BJ (cell line): ENCODE measurements at regions not wholly inside any gene's neighbourhood (a gene's known extent, or its start where the extent isn't known, plus 50 kb on each side); places are given as distances from the start of the nearest gene placed in this dataset.

ENCODE experiments used
- CTCF ChIA-PET: fragments of 350-600 bp; formaldehyde crosslinking; extraction: SDS; loops from one replicate; lab custom pipeline; 2021; ENCODE audit warnings: antibody characterized with exemption, inconsistent platforms; lab: Yijun Ruan, JAX
- POLR2A ChIA-PET: fragments of 300-600 bp; sonication (Branson Sonifier 250); formaldehyde crosslinking; extraction: SDS; loops from one replicate; lab custom pipeline; 2021; ENCODE audit warnings: antibody characterized with exemption; lab: Charles Lee
- DNase-seq: peaks from one replicate; pipeline ENCODE4 v3.0.0-alpha.2; 2011; ENCODE audit warnings: low read depth
- H3K27me3 ChIP-seq: 2 replicates; pipeline ENCODE4 v1.6.0; 2011; ENCODE audit warnings: low read length; ENCODE audit not compliant: control insufficient read depth, insufficient read depth
- H3K36me3 ChIP-seq: 2 replicates; pipeline ENCODE4 v1.5.1; 2011; ENCODE audit warnings: low read length; ENCODE audit not compliant: control insufficient read depth, insufficient read depth
- H3K4me3 ChIP-seq: 2 replicates; pipeline ENCODE4 v1.5.1; 2011; ENCODE audit warnings: low read depth, mild to moderate bottlenecking, control low read depth, low read length
- CTCF ChIP-seq: IDR thresholded peaks from 2 replicates; pipeline ENCODE4 v1.5.1; 2011; ENCODE audit warnings: low read depth, mild to moderate bottlenecking, control low read depth, inconsistent platforms, low read length, moderate library complexity; ENCODE audit not compliant: insufficient read depth

GRCh38 chr21:31599013-31599412 is 60.5 kb upstream of the SOD1 start:
- CTCF ChIA-PET = interaction anchor here (0.8 kb wide), 1 partner anchor 13 kb away, joined by 3 read pairs; no protein-coding TSS in a partner anchor
- no peak for TF ChIP-seq CTCF
- DNase-seq = no peak
- POLR2A ChIA-PET = no interaction called here
- no peak overlapping the region for H3K4me3 ChIP-seq
- H3K27me3 ChIP-seq = no peaks in the 10 kb centered on the region
- H3K36me3 ChIP-seq = no peaks in the 10 kb centered on the region

DNA sequence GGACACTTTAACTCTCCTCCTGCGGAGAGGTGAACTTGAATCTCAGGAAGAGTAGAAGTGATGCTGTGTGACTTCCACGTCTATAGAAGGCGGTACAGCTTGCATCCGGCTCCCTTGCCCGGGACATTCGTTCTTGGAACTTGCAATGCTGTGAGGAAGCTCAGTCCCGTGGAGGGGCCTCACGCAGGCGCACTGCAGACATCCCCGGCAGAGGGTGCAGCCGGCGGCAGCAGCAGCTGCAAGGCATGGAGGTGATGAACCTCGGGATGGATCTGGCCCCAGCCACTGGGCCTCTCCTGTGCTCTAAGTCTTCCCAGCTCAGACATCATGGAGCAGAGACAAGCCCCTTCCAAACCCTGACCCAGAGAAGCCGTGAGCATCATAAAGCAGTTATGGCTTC is 61.8 kb upstream of the SOD1 start:
- H3K27me3 ChIP-seq = no peaks in the 10 kb centered on the region
- H3K36me3 ChIP-seq = no peaks in the 10 kb centered on the region
- no peak overlapping the region for H3K4me3 ChIP-seq
- no peak for TF ChIP-seq CTCF
- CTCF ChIA-PET = no interaction called here
- POLR2A ChIA-PET = no interaction called here
- no peak for DNase-seq

DNA sequence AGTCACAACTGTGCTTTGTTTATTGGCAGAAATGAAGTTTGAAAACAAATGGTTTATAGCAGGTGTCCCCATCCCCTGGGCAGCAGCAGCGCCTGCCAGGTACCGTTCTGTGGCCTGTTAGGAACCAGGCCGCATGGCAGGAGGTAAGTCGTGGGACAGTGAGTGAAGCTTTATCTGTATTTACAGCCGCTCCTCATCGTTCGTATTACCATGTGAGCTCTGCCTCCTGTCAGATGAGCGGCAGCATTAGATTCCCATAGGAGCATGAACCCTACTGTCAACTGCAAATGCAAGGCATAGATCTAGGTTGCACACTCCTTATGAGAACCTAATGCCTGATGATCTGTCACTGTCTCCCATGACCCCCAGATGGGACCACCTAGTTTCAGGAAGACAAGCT is 63.4 kb upstream of the SOD1 start:
- Histone ChIP-seq H3K27me3 (no peaks in the 10 kb centered on the region), H3K4me3 (no peak overlapping the region), H3K36me3 (no peaks in the 10 kb centered on the region)
- no peak for DNase-seq
- no peak for TF ChIP-seq CTCF
- ChIA-PET POLR2A (no interaction called here), CTCF (interaction anchor here (0.8 to 3.6 kb wide), 2 partner anchors 8 to 15 kb away, joined by 4 to 14 read pairs; no protein-coding TSS in a partner anchor)

DNA sequence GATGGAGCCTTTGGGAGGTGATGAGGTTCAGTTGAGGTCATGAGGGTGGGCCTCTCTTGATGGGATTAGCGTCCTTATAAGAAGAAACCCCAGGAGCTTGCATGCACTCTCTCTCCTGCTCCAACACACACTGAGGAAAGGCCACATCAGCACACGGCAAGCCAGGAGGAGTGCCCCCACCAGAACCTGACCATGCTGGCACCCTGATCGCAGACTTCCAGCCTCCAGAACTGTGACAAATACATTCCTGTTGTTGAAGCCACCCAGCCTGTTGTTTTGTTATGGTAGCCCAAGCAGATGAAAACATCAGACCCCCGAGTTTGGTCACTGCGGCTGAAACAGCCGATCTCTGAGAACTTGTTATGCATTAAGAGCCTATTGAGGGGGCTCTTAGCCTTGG is 64.8 kb upstream of the SOD1 start:
- CTCF ChIA-PET = interaction anchor here (1.1 to 3.6 kb wide), 2 partner anchors 14 to 381 kb away, joined by 3 to 14 read pairs; no protein-coding TSS in a partner anchor
- POLR2A ChIA-PET = no interaction called here
- Histone ChIP-seq H3K27me3 (no peaks in the 10 kb centered on the region), H3K4me3 (no peak overlapping the region), H3K36me3 (no peaks in the 10 kb centered on the region)
- TF ChIP-seq CTCF = no peak
- DNase-seq = no peak

GRCh38 chr21:31594279-31594678 is 65.2 kb upstream of the SOD1 start:
- TF ChIP-seq CTCF = no peak
- ChIA-PET CTCF (interaction anchor here (1.1 to 3.6 kb wide), 2 partner anchors 13 to 380 kb away, joined by 3 to 14 read pairs; no protein-coding TSS in a partner anchor), POLR2A (interaction anchor here (0.6 kb wide), 1 partner anchor 11 kb away, joined by 4 read pairs; no protein-coding TSS in a partner anchor)
- no peak for DNase-seq
- no peak overlapping the region for H3K4me3 ChIP-seq
- no peaks in the 10 kb centered on the region for H3K27me3 ChIP-seq
- no peaks in the 10 kb centered on the region for H3K36me3 ChIP-seq
